Natural killer cell treated with Interleukin-12 subunit alpha and Interleukin-12 subunit beta and Interleukin-15 and Interleukin-18, amount 100 ng/mL, for 72 hours (primary cell): ENCODE measurements at regions not wholly inside any gene's neighbourhood (a gene's known extent, or its start where the extent isn't known, plus 50 kb on each side); places are given as distances from the start of the nearest gene placed in this dataset.

Source experiments
- ATAC-seq, 2 donors: fragments of 150-1000 bp; cut with Tn5 transposase in 1 of 2; sonication (Bioruptor Pico), chemical (Tn5 transposase) in 1 of 2; 2 replicates each; pipeline ENCODE4 v1.10.0; 2021
- DNase-seq: peaks from one replicate; pipeline ENCODE4 v3.0.0; 2022; ENCODE audit warnings: low spot score
- H3K27ac Mint-ChIP-seq, 2 donors: 1 replicate in 1 of 2; 2 replicates in 1 of 2; pipeline ENCODE4 v1.8.0; 2022; ENCODE audit warnings: mixed read lengths in 2 of 2, mild to moderate bottlenecking in 1 of 2, moderate library complexity in 1 of 2
- H3K27me3 Mint-ChIP-seq, 2 donors: 1 replicate in 1 of 2; 2 replicates in 1 of 2; pipeline ENCODE4 v1.8.0; 2022; ENCODE audit warnings: mixed read lengths in 2 of 2
- H3K36me3 Mint-ChIP-seq: one replicate; pipeline ENCODE4 v1.8.0; 2022; ENCODE audit warnings: mixed read lengths
- H3K4me1 Mint-ChIP-seq, 2 donors: 1 replicate in 1 of 2; 2 replicates in 1 of 2; pipeline ENCODE4 v1.8.0; 2022; ENCODE audit warnings: low read depth in 2 of 2, mixed read lengths in 2 of 2, mild to moderate bottlenecking in 1 of 2
- H3K4me3 Mint-ChIP-seq: one replicate; pipeline ENCODE4 v1.8.0; 2022; ENCODE audit warnings: mixed read lengths
- H3K9me3 Mint-ChIP-seq: 2 replicates; pipeline ENCODE4 v1.8.0; 2022; ENCODE audit warnings: mixed read lengths

DNA sequence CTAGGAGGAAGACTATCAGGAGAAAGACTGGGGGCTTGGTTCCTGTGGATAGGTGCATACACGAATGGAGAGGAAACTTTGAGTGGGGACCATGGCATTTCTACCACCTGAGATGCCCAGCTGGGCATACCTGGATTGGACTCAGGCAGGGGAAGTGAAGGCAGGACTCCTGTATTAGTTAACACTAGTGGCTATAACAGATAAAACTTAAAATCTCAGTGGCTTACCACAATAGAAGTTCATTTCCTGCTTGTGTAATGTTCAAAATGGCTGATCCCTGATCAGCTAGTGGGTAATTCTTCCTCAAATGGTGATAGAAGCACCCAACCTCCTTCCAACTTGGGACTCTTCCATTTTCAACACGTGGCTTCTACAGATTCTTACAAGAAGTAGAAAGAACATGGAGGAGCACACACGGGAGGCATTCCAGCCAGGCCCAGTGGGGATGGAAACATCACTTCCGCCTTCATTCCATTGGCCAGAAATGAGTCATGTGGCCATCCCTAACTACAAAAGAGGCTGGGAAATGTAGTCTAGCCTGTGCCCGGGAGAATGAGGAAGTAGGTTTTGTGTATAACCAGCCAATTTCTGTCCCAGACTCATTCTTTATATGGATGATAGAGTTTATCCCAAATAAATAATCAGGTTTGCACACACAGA is 112.1 kb downstream of the UTP18 start:
- Mint-ChIP-seq H3K27ac (peak overlapping the region in 1 of 2 donors; percentile 27), H3K27me3 (peaks cover 6 to 16% of the 10 kb centered on the region in 2 donors), H3K4me3 (no peak overlapping the region), H3K4me1 (peaks cover 4 to 7% of the 10 kb centered on the region in 2 donors), H3K36me3 (no peaks in the 10 kb centered on the region), H3K9me3 (no peaks in the 10 kb centered on the region)
- no peak for DNase-seq
- peak in 1 of 2 donors; percentile 57 for ATAC-seq

DNA sequence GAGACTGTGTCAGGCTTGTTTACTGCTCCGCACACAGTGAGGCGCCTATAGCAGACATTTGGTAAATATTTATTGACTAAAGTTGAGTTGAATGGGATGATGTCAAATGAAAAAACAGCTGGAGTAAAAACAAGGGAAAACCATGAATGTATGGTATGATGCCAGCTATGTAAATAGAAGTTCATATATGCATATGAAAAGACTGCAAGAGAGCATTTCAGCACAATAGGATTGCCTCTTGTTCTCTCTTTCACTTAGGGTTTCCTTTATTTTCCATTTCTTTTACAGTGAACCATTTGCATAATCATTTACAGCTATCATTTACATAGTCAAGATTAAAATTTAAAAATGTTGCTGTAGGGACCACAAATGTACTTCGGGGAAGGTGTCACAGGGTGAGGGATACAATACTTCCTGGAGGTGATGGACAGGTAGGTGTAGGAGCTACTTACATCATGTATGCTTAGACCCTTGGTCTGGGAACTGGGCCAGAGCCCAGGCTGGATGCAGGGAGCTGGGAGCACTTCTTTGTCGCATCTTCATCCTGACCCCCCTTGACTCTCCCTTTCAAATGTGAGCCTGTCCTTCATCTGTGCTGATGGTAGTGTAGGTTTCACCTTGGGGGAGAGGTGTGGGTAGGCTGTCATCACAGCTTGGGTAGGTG is 113.3 kb downstream of the UTP18 start:
- no peaks in the 10 kb centered on the region for H3K9me3 Mint-ChIP-seq
- H3K4me3 Mint-ChIP-seq = no peak overlapping the region
- no peak for ATAC-seq
- DNase-seq = no peak
- peaks cover 4 to 7% of the 10 kb centered on the region in 2 donors for H3K4me1 Mint-ChIP-seq
- peaks cover 6 to 20% of the 10 kb centered on the region in 2 donors for H3K27me3 Mint-ChIP-seq
- H3K27ac Mint-ChIP-seq = no peak overlapping the region
- no peaks in the 10 kb centered on the region for H3K36me3 Mint-ChIP-seq

DNA sequence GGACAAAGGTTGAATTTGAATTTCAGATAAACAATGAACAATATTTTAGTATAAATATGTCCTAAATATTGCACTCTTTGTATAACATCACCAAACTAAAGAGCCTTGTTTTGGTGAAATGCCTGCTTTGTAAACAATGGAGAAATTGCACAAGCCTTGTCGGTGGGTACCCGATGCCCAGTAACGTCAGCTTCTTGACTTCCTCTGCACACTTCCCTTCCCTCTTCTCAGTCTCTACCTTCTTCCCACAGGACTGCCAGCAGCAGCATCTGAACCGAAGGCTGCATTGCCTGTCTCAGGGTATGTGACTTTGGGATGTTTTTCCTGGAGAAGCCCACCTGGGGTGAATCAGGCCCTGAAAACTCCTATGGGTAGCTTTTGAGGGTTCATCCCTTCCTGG is 113.9 kb downstream of the UTP18 start:
- peaks cover 6 to 18% of the 10 kb centered on the region in 2 donors for H3K27me3 Mint-ChIP-seq
- H3K9me3 Mint-ChIP-seq = no peaks in the 10 kb centered on the region
- peaks cover 4 to 7% of the 10 kb centered on the region in 2 donors for H3K4me1 Mint-ChIP-seq
- H3K27ac Mint-ChIP-seq = no peak overlapping the region
- H3K36me3 Mint-ChIP-seq = no peaks in the 10 kb centered on the region
- DNase-seq (no peak), ATAC-seq (no peak)
- no peak overlapping the region for H3K4me3 Mint-ChIP-seq

- no peak overlapping the region for H3K27ac Mint-ChIP-seq
- H3K9me3 Mint-ChIP-seq = no peaks in the 10 kb centered on the region
- H3K27me3 Mint-ChIP-seq = peaks cover 6 to 18% of the 10 kb centered on the region in 2 donors
- no peaks in the 10 kb centered on the region for H3K36me3 Mint-ChIP-seq
- peaks cover 4 to 7% of the 10 kb centered on the region in 2 donors for H3K4me1 Mint-ChIP-seq
- H3K4me3 Mint-ChIP-seq = no peak overlapping the region
- ATAC-seq (no peak), DNase-seq (no peak)
Measured at GRCh38 chr17:51375771-51376170, 115.4 kb downstream of the UTP18 start.

DNA sequence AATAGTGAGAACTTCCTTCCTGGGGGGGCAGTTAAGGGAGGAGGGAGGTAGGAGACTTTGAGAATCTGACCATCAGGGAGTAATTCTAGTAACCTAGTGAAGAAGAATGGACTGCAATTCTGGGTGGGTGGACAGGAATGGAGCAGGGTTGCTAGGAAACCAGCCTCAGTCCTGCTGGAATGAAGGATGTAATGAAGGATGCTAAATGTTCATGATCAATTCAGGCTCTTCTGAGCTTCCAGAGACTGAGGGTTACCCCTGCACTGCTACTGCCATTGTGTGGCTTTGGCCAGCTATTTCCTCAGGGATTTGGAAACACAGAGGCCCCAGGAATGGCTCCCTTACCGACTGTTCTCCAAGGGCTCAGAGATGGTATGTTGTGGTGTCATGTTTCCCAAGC is 116.4 kb downstream of the UTP18 start:
- Mint-ChIP-seq H3K27ac (no peak overlapping the region), H3K4me3 (no peak overlapping the region), H3K9me3 (no peaks in the 10 kb centered on the region), H3K27me3 (peaks cover 6 to 15% of the 10 kb centered on the region in 2 donors), H3K36me3 (no peaks in the 10 kb centered on the region), H3K4me1 (peaks cover 4 to 5% of the 10 kb centered on the region in 2 donors)
- DNase-seq (no peak), ATAC-seq (no peak)

GRCh38 chr17:51381262-51381661 is 120.9 kb downstream of the UTP18 start:
- no peak for ATAC-seq
- Mint-ChIP-seq H3K4me1 (no peaks in the 10 kb centered on the region), H3K4me3 (no peak overlapping the region), H3K27me3 (peaks cover 4 to 19% of the 10 kb centered on the region in 2 donors), H3K36me3 (no peaks in the 10 kb centered on the region), H3K9me3 (no peaks in the 10 kb centered on the region), H3K27ac (no peak overlapping the region)
- DNase-seq = no peak

- H3K36me3 Mint-ChIP-seq = no peaks in the 10 kb centered on the region
- no peaks in the 10 kb centered on the region for H3K9me3 Mint-ChIP-seq
- no peak for DNase-seq
- no peaks in the 10 kb centered on the region for H3K4me1 Mint-ChIP-seq
- H3K4me3 Mint-ChIP-seq = no peak overlapping the region
- ATAC-seq = no peak
- H3K27ac Mint-ChIP-seq = no peak overlapping the region
- peaks cover 19 to 23% of the 10 kb centered on the region in 2 donors for H3K27me3 Mint-ChIP-seq
Measured at GRCh38 chr17:51385208-51385607, 124.9 kb downstream of the UTP18 start.

DNA sequence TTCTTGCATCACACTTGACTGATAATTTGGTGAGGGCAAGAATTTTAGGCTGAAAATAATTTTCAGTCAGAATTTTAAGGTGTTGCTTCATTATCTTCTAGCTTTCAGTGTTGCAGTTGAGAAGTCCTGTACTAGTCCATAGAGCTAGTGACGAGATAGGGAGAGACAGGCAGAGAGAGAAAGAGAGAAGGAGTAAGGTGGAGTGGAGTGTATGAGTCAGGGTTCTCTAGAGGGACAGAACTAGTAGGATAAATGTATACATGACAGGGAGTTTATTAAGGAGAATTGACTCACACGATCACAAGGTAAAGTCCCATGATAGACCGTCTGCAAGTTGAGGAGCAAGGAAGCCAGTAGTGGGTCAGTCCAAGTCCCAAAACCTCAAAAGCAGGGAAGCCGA is 127.2 kb downstream of the UTP18 start:
- ATAC-seq = no peak
- peaks cover 24 to 38% of the 10 kb centered on the region in 2 donors for H3K27me3 Mint-ChIP-seq

DNA sequence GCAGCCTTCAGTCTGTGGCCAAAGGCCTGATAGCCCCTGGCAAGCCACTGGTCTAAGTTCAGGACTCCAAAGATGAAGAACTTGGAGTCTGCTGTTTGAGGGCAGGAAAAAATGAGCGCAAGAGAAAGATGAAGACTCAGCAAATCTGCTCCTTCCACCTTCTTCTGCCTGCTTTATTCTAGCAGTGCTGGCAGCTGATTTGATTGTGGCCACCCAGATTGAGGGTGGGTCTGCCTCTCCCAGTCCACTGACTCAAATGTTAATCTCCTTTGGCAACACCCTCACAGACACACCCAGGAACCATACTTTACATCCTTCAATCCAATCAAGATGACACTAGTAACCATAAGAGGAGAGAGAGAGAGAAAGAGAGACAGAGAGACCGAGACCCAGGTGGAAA is 127.6 kb downstream of the UTP18 start:
- no peaks in the 10 kb centered on the region for H3K36me3 Mint-ChIP-seq
- H3K4me3 Mint-ChIP-seq = no peak overlapping the region
- no peak for DNase-seq
- no peak overlapping the region for H3K27ac Mint-ChIP-seq
- no peak for ATAC-seq
- H3K4me1 Mint-ChIP-seq = no peaks in the 10 kb centered on the region
- peaks cover 24 to 42% of the 10 kb centered on the region in 2 donors for H3K27me3 Mint-ChIP-seq
- H3K9me3 Mint-ChIP-seq = no peaks in the 10 kb centered on the region

More for the DNA sequence above, 127.2 kb downstream of the UTP18 start:
- no peaks in the 10 kb centered on the region for H3K9me3 Mint-ChIP-seq
- no peak overlapping the region for H3K4me3 Mint-ChIP-seq
- H3K36me3 Mint-ChIP-seq = no peaks in the 10 kb centered on the region
- H3K4me1 Mint-ChIP-seq = no peaks in the 10 kb centered on the region
- no peak for DNase-seq
- no peak overlapping the region for H3K27ac Mint-ChIP-seq

DNA sequence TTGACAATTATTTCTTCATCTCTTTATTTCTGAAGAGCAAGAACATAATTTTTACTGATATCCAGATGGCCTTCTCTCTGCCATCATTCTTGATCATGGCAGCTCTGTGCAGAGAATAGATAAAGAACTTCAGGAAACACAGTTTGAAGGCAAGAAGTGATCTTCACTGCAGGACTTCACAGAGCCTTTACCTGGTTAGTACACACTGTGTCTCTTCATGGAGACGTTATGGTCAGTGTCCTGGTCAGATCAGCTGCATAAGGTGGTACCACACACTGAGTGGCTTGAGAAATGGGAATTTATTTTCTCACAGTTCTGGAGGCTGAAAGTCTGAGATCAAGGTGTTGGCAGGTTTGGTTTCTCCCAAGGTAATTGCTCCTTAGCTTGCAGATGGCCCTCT is 129.5 kb downstream of the UTP18 start:
- DNase-seq (no peak), ATAC-seq (no peak)
- Mint-ChIP-seq H3K9me3 (no peaks in the 10 kb centered on the region), H3K27me3 (peaks cover 27 to 57% of the 10 kb centered on the region in 2 donors), H3K4me3 (no peak overlapping the region), H3K27ac (no peak overlapping the region), H3K36me3 (no peaks in the 10 kb centered on the region), H3K4me1 (no peaks in the 10 kb centered on the region)

DNA sequence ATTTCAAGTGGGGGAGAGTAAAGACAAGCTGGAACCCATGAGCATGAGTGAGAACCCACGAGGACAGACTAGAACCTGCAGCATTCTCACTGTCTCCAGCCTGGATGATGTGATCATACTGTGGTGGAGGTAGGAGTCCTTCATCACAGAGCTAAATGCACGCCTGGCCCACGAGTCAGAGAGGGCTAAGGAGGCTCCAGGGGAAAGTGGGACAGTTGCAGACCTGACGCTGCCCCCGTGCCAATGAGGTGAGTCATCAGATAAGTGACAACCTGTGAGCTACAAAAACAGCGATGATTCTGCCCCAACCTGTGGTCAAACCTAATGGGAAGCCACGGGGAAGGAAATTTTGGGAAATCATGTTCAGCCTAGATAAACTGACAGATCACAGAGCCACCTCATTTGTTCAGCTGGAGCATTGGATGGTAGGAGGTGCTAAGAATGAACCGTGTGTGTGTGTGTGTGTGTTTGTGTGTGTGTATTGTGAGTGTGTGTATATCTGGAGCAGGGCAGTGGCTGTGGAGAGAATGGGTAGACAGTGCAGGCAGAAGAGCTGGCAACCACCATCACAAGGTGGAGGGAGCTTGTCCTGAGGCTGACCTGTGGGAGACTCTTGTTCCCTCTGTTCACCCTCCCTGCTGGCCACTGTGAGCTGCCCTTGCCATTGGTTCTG is 131.8 kb downstream of the UTP18 start:
- no peak for DNase-seq
- H3K27ac Mint-ChIP-seq = no peak overlapping the region
- no peaks in the 10 kb centered on the region for H3K36me3 Mint-ChIP-seq
- H3K27me3 Mint-ChIP-seq = peaks cover 24 to 51% of the 10 kb centered on the region in 2 donors
- no peaks in the 10 kb centered on the region for H3K4me1 Mint-ChIP-seq
- no peak for ATAC-seq
- no peaks in the 10 kb centered on the region for H3K9me3 Mint-ChIP-seq
- no peak overlapping the region for H3K4me3 Mint-ChIP-seq

GRCh38 chr17:51395621-51396020 is 135.3 kb downstream of the UTP18 start:
- Mint-ChIP-seq H3K4me1 (no peaks in the 10 kb centered on the region), H3K4me3 (no peak overlapping the region), H3K36me3 (no peaks in the 10 kb centered on the region), H3K9me3 (no peaks in the 10 kb centered on the region), H3K27me3 (peaks cover 15 to 31% of the 10 kb centered on the region in 2 donors), H3K27ac (no peak overlapping the region)
- ATAC-seq (no peak), DNase-seq (no peak)

DNA sequence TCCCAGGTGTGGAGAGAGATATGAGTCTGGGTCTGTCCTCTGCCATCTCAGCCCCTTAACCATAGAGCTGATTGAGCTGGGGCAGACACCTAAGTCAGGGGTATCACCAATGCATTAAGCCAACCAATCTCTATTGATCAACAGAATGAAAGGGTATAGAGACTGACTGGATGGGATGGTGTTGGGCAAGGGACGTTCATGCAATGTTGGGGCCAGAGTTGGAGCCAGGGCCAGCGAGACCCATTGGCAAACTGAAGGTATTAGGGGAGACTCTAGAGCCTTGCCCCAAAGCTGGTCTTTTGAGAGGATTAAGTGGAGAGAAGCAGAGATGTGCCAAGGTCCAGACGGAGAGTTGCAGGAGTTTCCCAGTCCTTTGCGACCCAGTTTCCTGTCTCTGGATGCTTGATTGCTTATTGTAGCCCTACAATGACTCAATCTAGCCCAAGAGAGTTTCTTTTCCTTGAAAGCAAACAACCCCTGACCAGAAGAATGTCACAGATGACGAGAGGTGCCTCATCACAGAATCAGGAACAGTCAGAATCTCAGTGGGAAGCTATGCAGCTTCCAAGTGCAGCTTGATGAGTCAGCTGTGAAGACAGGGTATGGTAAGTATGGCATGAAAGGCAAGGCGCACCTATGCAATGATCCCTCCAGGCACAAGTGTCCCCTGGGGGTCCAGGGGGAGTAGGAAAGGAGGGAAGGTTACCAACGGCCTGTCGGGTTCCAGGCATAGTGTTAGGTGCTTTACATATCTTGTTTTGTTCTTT is 137.2 kb downstream of the UTP18 start:
- H3K27me3 Mint-ChIP-seq = peaks cover 14 to 19% of the 10 kb centered on the region in 2 donors
- H3K4me1 Mint-ChIP-seq = no peaks in the 10 kb centered on the region
- H3K27ac Mint-ChIP-seq = no peak overlapping the region
- DNase-seq (no peak), ATAC-seq (no peak)
- H3K4me3 Mint-ChIP-seq = no peak overlapping the region
- H3K9me3 Mint-ChIP-seq = no peaks in the 10 kb centered on the region
- no peaks in the 10 kb centered on the region for H3K36me3 Mint-ChIP-seq
